ENCODE measurements at regions not wholly inside any gene's neighbourhood (a gene's known extent, or its start where the extent isn't known, plus 50 kb on each side); places are given as distances from the start of the nearest gene placed in this dataset.
"Not testable (repeated sequence)": the region's sequence is repeated elsewhere in the genome, so short reads cannot be mapped to it uniquely, and the experiment has no call there.

- no peak for DNase-seq (ENCODE audit: low read depth, low spot score)
These were observed 100.8 kb downstream of the RRAGC start for GRCh38 chr1:38758820-38759219.

- DNase-seq (ENCODE audit: low read depth, low spot score) = no peak
These were observed 112.5 kb downstream of the RRAGC start for GRCh38 chr1:38746941-38747600.

- no peak for DNase-seq (ENCODE audit: low read depth, low spot score)
These were observed 113.1 kb downstream of the RRAGC start for GRCh38 chr1:38746402-38746935.

GRCh38 chr1:38745476-38746401 is 113.8 kb downstream of the RRAGC start:
- no peak for DNase-seq (ENCODE audit: low read depth, low spot score)

- no peak for DNase-seq (ENCODE audit: low read depth, low spot score)
These were observed 114.9 kb downstream of the RRAGC start for GRCh38 chr1:38744452-38745350.

- DNase-seq (ENCODE audit: low read depth, low spot score) = no peak
These were observed 116.4 kb downstream of the RRAGC start for GRCh38 chr1:38743184-38743583.

GRCh38 chr1:38741341-38741740 is 118.2 kb downstream of the RRAGC start:
- no peak for DNase-seq (ENCODE audit: low read depth, low spot score)

GRCh38 chr1:38740487-38740886 is 119.1 kb downstream of the RRAGC start:
- no peak for DNase-seq (ENCODE audit: low read depth, low spot score)

- no peak for DNase-seq (ENCODE audit: low read depth, low spot score)
These were observed 121.4 kb downstream of the RRAGC start for GRCh38 chr1:38738207-38738606.

- DNase-seq (ENCODE audit: low read depth, low spot score) = no peak
These were observed 123.2 kb downstream of the RRAGC start for GRCh38 chr1:38736399-38736798.

GRCh38 chr1:38735651-38736161 is 123.9 kb downstream of the RRAGC start:
- no peak for DNase-seq (ENCODE audit: low read depth, low spot score)

GRCh38 chr1:38733761-38734160 is 125.8 kb downstream of the RRAGC start:
- no peak for DNase-seq (ENCODE audit: low read depth, low spot score)

- no peak for DNase-seq (ENCODE audit: low read depth, low spot score)
These were observed 128.8 kb downstream of the RRAGC start for GRCh38 chr1:38730511-38731397.

- no peak for DNase-seq (ENCODE audit: low read depth, low spot score)
These were observed 131.0 kb downstream of the RRAGC start for GRCh38 chr1:38728585-38728908.

GRCh38 chr1:38727684-38728584 is 131.6 kb downstream of the RRAGC start:
- peak; percentile 71 for DNase-seq (ENCODE audit: low read depth, low spot score)

GRCh38 chr1:38725321-38725961 is 134.1 kb downstream of the RRAGC start:
- not testable (repeated sequence) for DNase-seq (ENCODE audit: low read depth, low spot score)

- DNase-seq (ENCODE audit: low read depth, low spot score) = no peak
These were observed 135.1 kb downstream of the RRAGC start for GRCh38 chr1:38724160-38725131.

- no peak for DNase-seq (ENCODE audit: low read depth, low spot score)
These were observed 137.8 kb downstream of the RRAGC start for GRCh38 chr1:38721816-38722215.

All from brain pericyte (primary cell).